Omental fat pad (tissue), 3 donors: ENCODE measurements at regions not wholly inside any gene's neighbourhood (a gene's known extent, or its start where the extent isn't known, plus 50 kb on each side); places are given as distances from the start of the nearest gene placed in this dataset.
"Not testable (repeated sequence)": the region's sequence is repeated elsewhere in the genome, so short reads cannot be mapped to it uniquely, and the experiment has no call there.

Experiments used
- ATAC-seq: fragments of 150-250 bp; one replicate; pipeline ENCODE4 v1.9.1; 2016; ENCODE audit warnings: mild to moderate bottlenecking, moderate library complexity; ENCODE audit not compliant: low FRiP score
- DNase-seq: peaks from one replicate; pipeline ENCODE4 v3.0.0-alpha.2; 2019; ENCODE audit warnings: low spot score
- CTCF ChIP-seq, 3 donors: fragments of 450-650 bp; IDR thresholded peaks; one replicate each; pipeline ENCODE4 v1.5.1; 2016 to 2017; ENCODE audit warnings: antibody characterized with exemption in 3 of 3, mild to moderate bottlenecking in 3 of 3, moderate library complexity in 2 of 3

GRCh38 chr4:25981749-25982148, 67.7 kb downstream of the SMIM20 start:
- no peak for ATAC-seq
- no peak for DNase-seq
- TF ChIP-seq CTCF (IDR thresholded peaks at IDR 0.05) = no peak

GRCh38 chr4:25982962-25983361, 68.9 kb downstream of the SMIM20 start:
- TF ChIP-seq CTCF (IDR thresholded peaks at IDR 0.05) = no peak
- DNase-seq (no peak), ATAC-seq (no peak)

GRCh38 chr4:25984266-25984665, 70.2 kb downstream of the SMIM20 start:
- DNase-seq = no peak
- no peak for ATAC-seq
- TF ChIP-seq CTCF (IDR thresholded peaks at IDR 0.05) = no peak

- no peak for TF ChIP-seq CTCF (IDR thresholded peaks at IDR 0.05)
- no peak for ATAC-seq
- DNase-seq = no peak
These were observed 70.8 kb downstream of the SMIM20 start for GRCh38 chr4:25984796-25985195.

- DNase-seq (no peak), ATAC-seq (no peak)
- TF ChIP-seq CTCF (IDR thresholded peaks at IDR 0.05) = no peak
These were observed 72.8 kb downstream of the SMIM20 start for GRCh38 chr4:25986807-25987206.

- ATAC-seq (no peak), DNase-seq (no peak)
- no peak for TF ChIP-seq CTCF (IDR thresholded peaks at IDR 0.05)
These were observed 77.3 kb downstream of the SMIM20 start for GRCh38 chr4:25991340-25991739.

GRCh38 chr4:25993395-25994185, 79.6 kb downstream of the SMIM20 start:
- DNase-seq (no peak), ATAC-seq (peak; percentile 48)
- TF ChIP-seq CTCF (IDR thresholded peaks at IDR 0.05) = no peak

- not testable (repeated sequence) for ATAC-seq
These were observed 80.6 kb downstream of the SMIM20 start for GRCh38 chr4:25994577-25994976.

More at GRCh38 chr4:25994577-25994976, 80.6 kb downstream of the SMIM20 start:
- DNase-seq = not testable (repeated sequence)
